ENCODE measurements at regions not wholly inside any gene's neighbourhood (a gene's known extent, or its start where the extent isn't known, plus 50 kb on each side); places are given as distances from the start of the nearest gene placed in this dataset.
"Not testable (repeated sequence)": the region's sequence is repeated elsewhere in the genome, so short reads cannot be mapped to it uniquely, and the experiment has no call there.

- no peak for DNase-seq (ENCODE audit: low read depth)
Measured at GRCh38 chr4:81375745-81376144, 96.0 kb downstream of the RASGEF1B start.

- DNase-seq (ENCODE audit: low read depth) = no peak
Measured at GRCh38 chr4:81369886-81370285, 101.8 kb downstream of the RASGEF1B start.

GRCh38 chr4:81366779-81367178 is 104.9 kb downstream of the RASGEF1B start:
- DNase-seq (ENCODE audit: low read depth) = no peak

GRCh38 chr4:81360737-81361136 is 111.0 kb downstream of the RASGEF1B start:
- no peak for DNase-seq (ENCODE audit: low read depth)

- no peak for DNase-seq (ENCODE audit: low read depth)
Measured at GRCh38 chr4:81359207-81359606, 112.5 kb downstream of the RASGEF1B start.

GRCh38 chr4:81358154-81358553 is 113.6 kb downstream of the RASGEF1B start:
- DNase-seq (ENCODE audit: low read depth) = no peak

- DNase-seq (ENCODE audit: low read depth) = no peak
Measured at GRCh38 chr4:81356621-81357020, 115.1 kb downstream of the RASGEF1B start.

GRCh38 chr4:81355136-81355535 is 116.6 kb downstream of the RASGEF1B start:
- no peak for DNase-seq (ENCODE audit: low read depth)

GRCh38 chr4:81353861-81354260 is 117.8 kb downstream of the RASGEF1B start:
- DNase-seq (ENCODE audit: low read depth) = no peak

- DNase-seq (ENCODE audit: low read depth) = no peak
Measured at GRCh38 chr4:81352446-81352835, 119.3 kb downstream of the RASGEF1B start.

GRCh38 chr4:81351654-81352445 is 119.9 kb downstream of the RASGEF1B start:
- peak; percentile 59 for DNase-seq (ENCODE audit: low read depth)

- DNase-seq (ENCODE audit: low read depth) = no peak
Measured at GRCh38 chr4:81350040-81350439, 121.7 kb downstream of the RASGEF1B start.

GRCh38 chr4:81348778-81349094 is 123.0 kb downstream of the RASGEF1B start:
- DNase-seq (ENCODE audit: low read depth) = no peak

- DNase-seq (ENCODE audit: low read depth) = no peak
Measured at GRCh38 chr4:81348086-81348777, 123.5 kb downstream of the RASGEF1B start.

GRCh38 chr4:81346719-81347118 is 125.0 kb downstream of the RASGEF1B start:
- no peak for DNase-seq (ENCODE audit: low read depth)

GRCh38 chr4:81343536-81343935 is 128.2 kb downstream of the RASGEF1B start:
- DNase-seq (ENCODE audit: low read depth) = no peak

GRCh38 chr4:81343046-81343445 is 128.0 kb upstream of the PRKG2 start:
- no peak for DNase-seq (ENCODE audit: low read depth)

- no peak for DNase-seq (ENCODE audit: low read depth)
Measured at GRCh38 chr4:81337211-81337610, 122.2 kb upstream of the PRKG2 start.

GRCh38 chr4:81335122-81335912 is 120.3 kb upstream of the PRKG2 start:
- no peak for DNase-seq (ENCODE audit: low read depth)

GRCh38 chr4:81330018-81330417 is 115.0 kb upstream of the PRKG2 start:
- no peak for DNase-seq (ENCODE audit: low read depth)

- DNase-seq (ENCODE audit: low read depth) = no peak
Measured at GRCh38 chr4:81326581-81326980, 111.6 kb upstream of the PRKG2 start.

GRCh38 chr4:81324594-81324993 is 109.6 kb upstream of the PRKG2 start:
- not testable (repeated sequence) for DNase-seq (ENCODE audit: low read depth)

- DNase-seq (ENCODE audit: low read depth) = no peak
Measured at GRCh38 chr4:81319657-81320056, 104.6 kb upstream of the PRKG2 start.

Measured in activated T-cell treated with anti-CD3 and anti-CD28 coated beads for 1 hour (primary cell).